Esophagus muscularis mucosa (tissue), 3 donors: ENCODE measurements at regions not wholly inside any gene's neighbourhood (a gene's known extent, or its start where the extent isn't known, plus 50 kb on each side); places are given as distances from the start of the nearest gene placed in this dataset.

Experiments
- CTCF ChIP-seq, 3 experiments: fragments of 200-600 bp in 2 of 3; fragments of 450-650 bp in 1 of 3; sonication (generic) in 2 of 3; IDR thresholded peaks; one replicate each; pipeline ENCODE4 v1.5.1; 2017 to 2019; ENCODE audit warnings: antibody characterized with exemption in 3 of 3, mild to moderate bottlenecking in 2 of 3, moderate library complexity in 1 of 3
- POLR2A ChIP-seq: fragments of 450-650 bp; IDR thresholded peaks from one replicate; pipeline ENCODE4 v1.6.1; 2017; ENCODE audit warnings: antibody characterized with exemption, moderate library complexity, mild to moderate bottlenecking, low read depth
- POLR2AphosphoS5 ChIP-seq, 2 donors: sonication (generic); formaldehyde crosslinking; IDR thresholded peaks; one replicate each; pipeline ENCODE4 v1.6.1; 2017; ENCODE audit warnings: antibody characterized with exemption in 2 of 2

DNA sequence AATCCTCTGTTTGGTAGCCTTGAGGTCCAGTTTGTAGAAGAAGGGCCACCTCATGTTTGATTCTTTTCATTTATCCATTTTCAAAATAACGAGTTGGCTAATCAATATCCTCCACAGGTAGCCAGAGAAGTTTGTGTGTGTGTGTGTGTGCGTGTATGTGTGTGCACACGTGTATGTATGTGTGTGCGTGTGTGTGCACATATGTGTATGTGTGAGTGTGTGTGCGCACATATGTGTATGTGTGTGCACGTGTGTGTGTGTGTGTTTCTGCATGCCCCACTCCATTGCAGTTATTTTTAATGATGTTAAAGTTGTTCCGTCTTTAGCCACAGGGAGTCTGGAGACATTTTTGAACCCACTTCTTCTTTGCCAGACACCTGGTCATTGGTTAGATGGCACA lies 112.8 kb upstream of the PRKCQ start:
- TF ChIP-seq POLR2A (no peak), CTCF (IDR thresholded peaks at IDR 0.05) (no peak), POLR2AphosphoS5 (IDR thresholded peaks at IDR 0.05) (no peak)
